IPS-18a (cell line): ENCODE measurements at regions not wholly inside any gene's neighbourhood (a gene's known extent, or its start where the extent isn't known, plus 50 kb on each side); places are given as distances from the start of the nearest gene placed in this dataset.
"Not testable (repeated sequence)": the region's sequence is repeated elsewhere in the genome, so short reads cannot be mapped to it uniquely, and the experiment has no call there.

Experiments used
- H3K27ac ChIP-seq: one replicate; pipeline ENCODE4 v1.5.1; 2013; ENCODE audit warnings: low read length
- H3K27me3 ChIP-seq: one replicate; pipeline ENCODE4 v1.6.1; 2013; ENCODE audit warnings: mild to moderate bottlenecking, low read length; ENCODE audit not compliant: control insufficient read depth, insufficient read depth
- H3K36me3 ChIP-seq: one replicate; pipeline ENCODE4 v1.6.1; 2013; ENCODE audit warnings: low read depth, low read length; ENCODE audit not compliant: control insufficient read depth
- H3K4me1 ChIP-seq: one replicate; pipeline ENCODE4 v1.6.1; 2013; ENCODE audit warnings: low read depth, low read length; ENCODE audit not compliant: control insufficient read depth
- H3K4me3 ChIP-seq: one replicate; pipeline ENCODE4 v1.5.1; 2013; ENCODE audit warnings: low read length
- H3K9ac ChIP-seq: one replicate; pipeline ENCODE4 v1.6.1; 2013; ENCODE audit warnings: mild to moderate bottlenecking, low read length, moderate library complexity
- H3K9me3 ChIP-seq: one replicate; pipeline ENCODE4 v1.6.1; 2013; ENCODE audit warnings: low read depth, low read length; ENCODE audit not compliant: control insufficient read depth

DNA sequence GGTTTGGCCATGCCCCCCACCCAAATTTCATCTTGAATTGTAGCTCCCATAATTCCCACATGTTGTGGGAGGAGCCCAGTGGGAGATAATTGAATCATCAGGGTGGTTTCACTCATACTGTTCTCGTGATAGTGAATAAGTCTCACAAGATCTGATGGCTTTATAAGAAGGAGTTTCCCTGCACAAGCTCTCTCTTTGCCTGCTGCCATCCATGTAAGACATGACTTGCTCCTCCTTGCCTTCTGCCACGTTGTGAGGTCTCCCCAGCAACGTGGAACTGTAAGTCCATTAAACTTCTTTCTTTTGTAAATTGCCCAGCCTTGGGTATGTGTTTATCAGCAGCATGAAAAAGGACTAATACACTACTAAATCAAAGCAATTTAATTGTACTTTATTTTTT lies 507.3 kb upstream of the JAG1 start:
- H3K4me3 ChIP-seq, H3K9ac ChIP-seq, H3K9me3 ChIP-seq, H3K4me1 ChIP-seq, H3K27ac ChIP-seq, H3K27me3 ChIP-seq, H3K36me3 ChIP-seq: not testable (repeated sequence)

DNA sequence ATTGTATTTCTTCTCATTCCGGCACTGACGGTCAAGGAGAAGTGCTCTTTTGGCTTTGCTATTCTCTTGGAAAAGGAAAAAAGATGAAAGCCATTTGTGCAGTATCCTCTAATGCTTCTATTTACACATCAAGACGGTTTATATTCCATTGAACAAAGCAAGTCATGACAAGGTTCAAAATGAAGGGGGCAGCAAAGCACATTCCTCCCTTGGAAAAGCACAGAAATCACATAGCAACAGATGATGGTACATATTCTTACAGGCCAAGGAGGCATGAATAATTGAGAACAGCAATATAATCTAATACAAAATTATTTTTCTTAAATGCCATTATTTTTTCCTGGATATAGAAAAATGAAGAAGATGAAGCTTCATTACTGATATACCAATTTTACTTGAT lies 508.2 kb upstream of the JAG1 start:
- Histone ChIP-seq H3K9me3 (no peaks in the 10 kb centered on the region), H3K27me3 (no peaks in the 10 kb centered on the region), H3K4me3 (no peak overlapping the region), H3K9ac (no peak overlapping the region), H3K4me1 (no peaks in the 10 kb centered on the region), H3K27ac (no peak overlapping the region), H3K36me3 (no peaks in the 10 kb centered on the region)

DNA sequence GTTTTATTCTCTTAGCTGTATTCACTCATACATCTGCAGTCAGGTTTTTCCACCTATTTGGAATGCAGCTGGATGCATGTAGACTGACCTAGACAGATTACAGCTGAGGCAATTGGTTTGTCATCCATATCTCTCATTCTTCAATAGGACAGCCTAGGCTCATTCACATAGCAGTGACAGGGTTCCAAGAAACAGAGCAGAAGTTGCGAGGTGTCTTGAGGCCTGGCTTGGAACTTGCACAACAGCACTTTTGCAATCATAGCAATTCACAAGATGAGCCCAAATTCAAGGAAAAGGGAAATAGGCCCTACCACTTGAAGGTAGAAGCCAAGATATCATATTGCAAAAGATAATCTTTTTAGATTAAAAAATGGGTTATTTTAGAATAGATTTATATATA lies 508.9 kb upstream of the JAG1 start:
- no peaks in the 10 kb centered on the region for H3K36me3 ChIP-seq
- no peak overlapping the region for H3K4me3 ChIP-seq
- H3K9ac ChIP-seq = no peak overlapping the region
- no peak overlapping the region for H3K27ac ChIP-seq
- H3K4me1 ChIP-seq = no peaks in the 10 kb centered on the region
- no peaks in the 10 kb centered on the region for H3K9me3 ChIP-seq
- no peaks in the 10 kb centered on the region for H3K27me3 ChIP-seq

DNA sequence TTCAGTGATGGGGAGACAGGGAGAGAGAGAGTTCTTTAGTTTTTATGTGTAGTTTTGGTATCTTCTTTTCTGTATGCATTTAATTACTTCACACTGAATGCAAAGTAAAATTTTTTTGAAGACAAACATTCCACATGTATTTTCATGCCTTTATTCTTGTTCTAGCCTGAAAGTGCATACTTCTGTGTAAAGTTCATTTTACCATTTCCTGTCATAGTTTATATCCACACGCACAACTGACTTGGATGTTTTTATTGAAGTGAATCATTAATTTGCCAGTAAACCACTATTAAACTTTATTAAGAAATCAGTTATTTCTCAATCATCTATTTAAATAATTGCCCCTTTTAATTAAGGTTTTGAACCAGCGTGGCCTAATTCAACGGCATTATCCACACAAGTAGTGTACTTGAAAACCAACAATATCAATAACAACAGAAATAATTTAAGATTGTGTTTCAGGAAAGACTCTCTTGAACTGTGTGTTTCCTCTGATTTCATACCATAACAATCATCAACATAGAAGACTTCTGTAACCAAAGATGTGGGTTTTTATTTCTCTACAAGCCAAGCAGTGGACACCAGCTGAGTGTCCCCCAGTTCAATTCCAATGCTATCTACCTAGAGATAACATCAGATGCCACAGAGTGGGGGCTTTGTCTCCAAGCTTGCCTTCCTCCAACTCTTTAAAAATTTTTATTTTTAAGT lies 512.7 kb upstream of the JAG1 start:
- H3K27ac ChIP-seq = no peak overlapping the region
- H3K4me3 ChIP-seq = no peak overlapping the region
- H3K4me1 ChIP-seq = no peaks in the 10 kb centered on the region
- no peak overlapping the region for H3K9ac ChIP-seq
- no peaks in the 10 kb centered on the region for H3K36me3 ChIP-seq
- H3K27me3 ChIP-seq = no peaks in the 10 kb centered on the region
- no peaks in the 10 kb centered on the region for H3K9me3 ChIP-seq

DNA sequence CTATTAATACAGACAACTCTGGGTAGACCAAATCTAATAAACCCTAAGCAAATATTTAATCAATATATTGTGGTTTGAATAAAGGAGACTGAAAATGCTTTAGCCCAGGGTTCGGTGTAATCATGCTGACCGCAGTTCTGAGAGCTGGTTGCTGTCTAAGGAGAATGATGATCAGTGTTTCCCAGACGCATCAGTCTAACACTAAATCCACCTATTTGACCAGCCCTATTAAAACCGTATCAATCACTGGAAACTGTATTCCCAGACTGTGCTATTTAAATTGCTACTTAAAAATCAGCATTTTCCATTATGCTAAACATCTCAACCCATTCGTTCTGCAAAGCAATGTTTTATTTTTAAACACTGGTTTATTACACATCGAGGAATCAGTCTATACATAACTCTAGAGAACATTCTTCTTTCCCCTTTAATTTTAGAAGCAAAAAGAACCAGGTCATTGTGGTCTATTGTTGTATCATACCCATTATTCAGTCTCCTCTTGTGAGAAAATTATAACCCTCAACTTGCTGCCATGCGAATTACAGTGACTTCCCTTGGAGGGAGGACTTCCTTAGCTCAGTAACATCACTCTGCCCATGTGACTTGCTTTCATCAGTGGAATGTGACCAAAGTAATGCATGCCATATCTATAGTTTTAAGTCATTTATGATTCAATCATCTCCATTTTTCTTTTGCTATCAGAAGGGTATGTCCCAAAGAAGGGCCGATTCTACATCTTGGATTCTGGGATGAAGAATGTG lies 515.2 kb upstream of the JAG1 start:
- Histone ChIP-seq H3K9me3 (no peaks in the 10 kb centered on the region), H3K27me3 (no peaks in the 10 kb centered on the region), H3K36me3 (no peaks in the 10 kb centered on the region), H3K27ac (no peak overlapping the region), H3K4me3 (no peak overlapping the region), H3K4me1 (no peaks in the 10 kb centered on the region), H3K9ac (no peak overlapping the region)

DNA sequence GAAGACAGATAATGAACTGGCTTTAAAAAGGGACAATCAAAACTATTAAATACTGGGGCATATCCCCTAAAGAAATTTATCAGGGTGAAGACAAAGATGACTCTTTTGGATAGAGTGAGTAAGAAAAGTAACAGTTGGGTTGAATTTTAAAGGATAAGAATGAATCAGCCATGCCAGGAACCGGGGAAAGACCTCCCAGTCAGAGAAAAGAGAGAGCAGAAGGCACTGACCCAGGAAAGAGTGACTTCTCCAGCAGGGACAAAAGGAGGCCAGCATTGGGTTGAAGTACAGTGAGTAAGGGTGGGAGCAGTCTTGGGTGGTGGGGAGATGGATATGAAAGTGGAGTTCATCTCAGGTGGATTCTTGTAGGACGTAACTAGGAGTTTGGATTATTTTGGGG lies 516.9 kb upstream of the JAG1 start:
- H3K4me1 ChIP-seq = no peaks in the 10 kb centered on the region

DNA sequence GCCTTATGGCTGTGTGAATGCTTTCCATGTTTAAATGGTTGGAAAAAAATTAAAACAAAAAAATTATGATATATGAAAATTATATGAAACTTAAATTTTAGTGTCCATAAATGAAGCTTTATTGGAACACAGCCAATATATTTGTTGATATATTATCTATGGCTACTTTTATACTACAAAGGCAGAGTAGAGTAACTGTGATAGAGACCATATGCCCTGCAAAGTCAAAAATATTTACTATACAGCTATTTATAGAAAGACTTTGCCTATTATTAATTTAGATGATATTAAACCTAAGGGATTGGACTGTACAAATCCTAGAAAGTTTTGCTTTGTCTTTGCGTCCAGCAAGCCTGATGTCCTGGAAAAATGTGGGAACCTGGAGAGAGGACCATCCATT lies 518.3 kb upstream of the JAG1 start:
- Histone ChIP-seq H3K9me3 (no peaks in the 10 kb centered on the region), H3K4me1 (no peaks in the 10 kb centered on the region), H3K36me3 (no peaks in the 10 kb centered on the region), H3K27me3 (no peaks in the 10 kb centered on the region), H3K9ac (no peak overlapping the region), H3K27ac (no peak overlapping the region), H3K4me3 (no peak overlapping the region)

More for the DNA sequence above, 516.9 kb upstream of the JAG1 start:
- Histone ChIP-seq H3K9ac (no peak overlapping the region), H3K27ac (no peak overlapping the region), H3K27me3 (no peaks in the 10 kb centered on the region), H3K36me3 (no peaks in the 10 kb centered on the region), H3K4me3 (no peak overlapping the region), H3K9me3 (no peaks in the 10 kb centered on the region)

DNA sequence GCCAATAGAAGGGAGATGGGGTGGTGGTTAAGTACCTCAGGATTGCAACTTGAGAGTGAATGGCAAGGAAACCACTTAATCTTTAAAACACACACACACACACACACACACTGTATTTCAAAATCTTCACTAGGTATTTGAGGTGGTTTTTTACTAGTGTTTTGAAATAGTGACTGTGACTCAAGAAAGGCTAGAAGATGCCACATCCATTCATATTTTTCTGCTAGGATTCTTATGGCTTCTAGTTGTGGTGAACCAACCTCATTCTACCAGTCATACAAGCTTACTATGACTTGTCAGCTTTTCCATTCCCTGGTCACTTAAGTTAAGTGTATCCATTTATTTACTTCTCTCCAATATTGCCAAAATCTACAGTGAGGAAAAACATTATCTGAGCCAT lies 519.4 kb upstream of the JAG1 start:
- Histone ChIP-seq H3K36me3 (no peaks in the 10 kb centered on the region), H3K4me1 (no peaks in the 10 kb centered on the region), H3K9ac (no peak overlapping the region), H3K27me3 (no peaks in the 10 kb centered on the region), H3K4me3 (no peak overlapping the region), H3K27ac (no peak overlapping the region), H3K9me3 (no peaks in the 10 kb centered on the region)

DNA sequence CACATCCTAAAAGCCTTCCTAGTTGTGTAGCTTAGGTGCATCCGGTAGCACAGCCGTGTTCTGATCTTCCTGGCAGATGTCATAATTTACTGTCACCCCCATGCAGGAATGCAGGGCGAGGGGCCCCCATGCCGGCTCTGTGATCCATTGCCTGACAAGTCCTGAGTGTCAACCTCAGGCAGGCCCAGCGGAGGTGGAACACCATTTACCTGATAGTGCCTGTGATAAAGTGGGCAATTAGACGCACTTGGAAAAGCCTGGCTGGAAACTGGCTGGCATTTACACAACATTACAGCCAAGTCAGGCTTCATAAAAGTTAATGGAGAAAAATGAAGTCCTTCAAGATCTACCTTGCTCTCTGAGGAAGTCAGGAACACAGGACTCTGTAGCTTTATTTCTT lies 521.4 kb upstream of the JAG1 start:
- no peaks in the 10 kb centered on the region for H3K9me3 ChIP-seq
- H3K36me3 ChIP-seq = no peaks in the 10 kb centered on the region
- H3K9ac ChIP-seq = no peak overlapping the region
- H3K4me3 ChIP-seq = no peak overlapping the region
- no peak overlapping the region for H3K27ac ChIP-seq
- no peaks in the 10 kb centered on the region for H3K27me3 ChIP-seq
- no peaks in the 10 kb centered on the region for H3K4me1 ChIP-seq

DNA sequence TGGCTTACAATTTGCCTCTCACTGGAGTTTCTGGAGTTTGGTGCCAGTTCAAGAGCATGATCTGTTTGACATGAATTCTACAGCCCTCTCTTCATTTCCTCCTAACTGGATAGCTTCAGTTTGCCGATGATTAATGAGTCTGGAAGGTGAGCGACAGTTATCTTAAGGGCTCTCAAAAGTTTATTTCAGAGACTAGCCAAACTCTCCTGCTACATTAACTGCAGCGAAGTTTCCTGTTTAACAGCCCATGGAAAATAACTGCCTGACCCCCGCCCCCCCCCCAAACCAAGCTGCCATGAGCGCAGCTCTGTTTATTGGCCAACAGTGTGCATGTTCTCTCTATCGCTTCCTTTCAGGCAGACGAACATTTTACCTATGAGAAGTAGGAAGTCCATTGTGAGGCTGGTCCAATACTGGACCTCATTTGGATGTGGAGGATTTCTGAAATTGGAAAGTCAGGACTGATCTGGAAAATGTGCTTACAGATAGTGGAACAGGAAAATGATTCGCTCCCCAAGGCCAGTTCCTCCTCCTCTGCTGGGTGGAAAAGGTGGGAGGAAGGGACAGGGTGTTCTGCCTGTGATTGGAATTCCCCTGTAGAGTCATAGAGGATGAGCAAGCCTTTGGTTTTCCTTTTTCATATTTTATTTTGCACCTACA lies 522.2 kb upstream of the JAG1 start:
- no peak overlapping the region for H3K9ac ChIP-seq
- no peak overlapping the region for H3K4me3 ChIP-seq
- H3K27ac ChIP-seq = no peak overlapping the region
- H3K4me1 ChIP-seq = no peaks in the 10 kb centered on the region
- no peaks in the 10 kb centered on the region for H3K9me3 ChIP-seq
- H3K36me3 ChIP-seq = no peaks in the 10 kb centered on the region
- H3K27me3 ChIP-seq = no peaks in the 10 kb centered on the region

DNA sequence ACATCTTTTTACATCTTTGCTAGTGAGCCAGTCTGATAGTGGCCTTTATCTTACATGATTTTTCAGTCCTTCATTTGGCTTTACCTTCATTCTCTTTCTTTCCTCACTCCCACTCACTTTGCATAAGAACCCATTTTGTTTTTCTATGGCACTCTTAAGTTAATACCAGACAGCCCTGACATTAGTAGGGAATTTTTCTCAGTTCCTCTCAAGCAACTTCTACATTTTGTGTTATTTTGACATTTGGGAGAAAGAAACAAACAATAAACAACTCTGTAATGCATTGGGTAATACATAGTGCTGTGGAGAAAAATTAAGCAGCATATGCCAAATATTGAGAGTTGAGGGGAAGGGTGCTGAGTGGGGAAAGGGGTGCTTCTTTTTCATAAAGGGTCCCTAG lies 524.1 kb upstream of the JAG1 start:
- no peak overlapping the region for H3K9ac ChIP-seq
- H3K4me1 ChIP-seq = peaks cover 4% of the 10 kb centered on the region
- H3K4me3 ChIP-seq = no peak overlapping the region
- no peaks in the 10 kb centered on the region for H3K9me3 ChIP-seq
- no peaks in the 10 kb centered on the region for H3K36me3 ChIP-seq
- no peaks in the 10 kb centered on the region for H3K27me3 ChIP-seq
- H3K27ac ChIP-seq = no peak overlapping the region
